Fibroblast of the aortic adventitia (primary cell): ENCODE measurements at regions not wholly inside any gene's neighbourhood (a gene's known extent, or its start where the extent isn't known, plus 50 kb on each side); places are given as distances from the start of the nearest gene placed in this dataset.

Experiments used
- DNase-seq: peaks from one replicate; pipeline ENCODE4 v3.0.0-alpha.2; 2010; ENCODE audit warnings: low read depth
- H3K4me3 ChIP-seq: 2 replicates; pipeline ENCODE4 v1.5.1; 2011; ENCODE audit warnings: low read depth, mild to moderate bottlenecking, control low read depth, low read length, moderate library complexity
- TF ChIP-seq, protein P1 (sequence below): IDR thresholded peaks from 2 replicates; pipeline ENCODE4 v1.5.1; 2011; ENCODE audit warnings: mild to moderate bottlenecking, low read length, control low read depth, inconsistent platforms; ENCODE audit not compliant: insufficient read depth

DNA sequence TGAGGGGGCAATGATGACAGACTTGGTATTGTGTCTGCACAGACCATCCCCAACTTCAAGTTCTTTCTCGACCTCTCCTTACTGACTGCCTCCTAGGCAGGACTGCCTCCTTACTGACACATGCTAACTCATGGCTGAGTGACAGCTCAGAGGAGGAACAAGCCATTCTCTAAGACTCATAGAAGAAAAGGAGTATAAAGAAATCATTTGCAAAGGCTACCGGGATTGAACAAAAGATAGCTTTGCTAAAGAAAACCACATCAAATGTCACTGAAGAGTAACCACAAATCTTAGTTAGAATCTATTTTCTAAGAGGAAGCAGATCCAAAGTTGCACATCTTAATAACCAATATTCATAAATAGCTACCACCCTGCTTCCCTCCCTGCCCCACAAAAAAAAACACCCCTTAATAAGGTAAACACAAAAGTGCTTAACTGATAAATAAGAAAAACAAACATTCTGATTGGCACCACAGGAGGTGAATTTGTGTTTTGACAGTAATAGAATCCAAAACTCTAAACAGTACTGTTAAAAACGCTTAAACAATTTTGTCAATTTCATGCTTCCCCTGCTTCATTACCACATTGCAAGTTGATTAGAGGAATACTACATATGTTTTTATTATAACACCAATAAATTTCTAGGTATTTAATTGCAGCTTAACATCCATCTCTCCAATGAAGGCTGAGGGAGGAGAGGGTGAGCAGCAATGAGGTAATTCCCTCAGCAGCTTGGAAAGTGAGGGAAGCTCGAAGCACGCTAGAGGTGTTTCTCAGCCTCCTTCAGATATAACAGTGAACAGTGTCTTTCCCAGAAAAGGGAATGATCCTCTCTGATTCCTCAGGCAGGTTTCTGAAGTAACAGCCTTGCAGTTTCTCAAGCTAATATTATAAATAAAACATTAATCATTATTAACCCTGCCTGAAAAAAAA, 160.0 kb downstream of the HNRNPD start:
- TF ChIP-seq, protein P1, sequence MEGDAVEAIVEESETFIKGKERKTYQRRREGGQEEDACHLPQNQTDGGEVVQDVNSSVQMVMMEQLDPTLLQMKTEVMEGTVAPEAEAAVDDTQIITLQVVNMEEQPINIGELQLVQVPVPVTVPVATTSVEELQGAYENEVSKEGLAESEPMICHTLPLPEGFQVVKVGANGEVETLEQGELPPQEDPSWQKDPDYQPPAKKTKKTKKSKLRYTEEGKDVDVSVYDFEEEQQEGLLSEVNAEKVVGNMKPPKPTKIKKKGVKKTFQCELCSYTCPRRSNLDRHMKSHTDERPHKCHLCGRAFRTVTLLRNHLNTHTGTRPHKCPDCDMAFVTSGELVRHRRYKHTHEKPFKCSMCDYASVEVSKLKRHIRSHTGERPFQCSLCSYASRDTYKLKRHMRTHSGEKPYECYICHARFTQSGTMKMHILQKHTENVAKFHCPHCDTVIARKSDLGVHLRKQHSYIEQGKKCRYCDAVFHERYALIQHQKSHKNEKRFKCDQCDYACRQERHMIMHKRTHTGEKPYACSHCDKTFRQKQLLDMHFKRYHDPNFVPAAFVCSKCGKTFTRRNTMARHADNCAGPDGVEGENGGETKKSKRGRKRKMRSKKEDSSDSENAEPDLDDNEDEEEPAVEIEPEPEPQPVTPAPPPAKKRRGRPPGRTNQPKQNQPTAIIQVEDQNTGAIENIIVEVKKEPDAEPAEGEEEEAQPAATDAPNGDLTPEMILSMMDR, result no peak
- H3K4me3 ChIP-seq, result no peak overlapping the region
- DNase-seq, result no peak

DNA sequence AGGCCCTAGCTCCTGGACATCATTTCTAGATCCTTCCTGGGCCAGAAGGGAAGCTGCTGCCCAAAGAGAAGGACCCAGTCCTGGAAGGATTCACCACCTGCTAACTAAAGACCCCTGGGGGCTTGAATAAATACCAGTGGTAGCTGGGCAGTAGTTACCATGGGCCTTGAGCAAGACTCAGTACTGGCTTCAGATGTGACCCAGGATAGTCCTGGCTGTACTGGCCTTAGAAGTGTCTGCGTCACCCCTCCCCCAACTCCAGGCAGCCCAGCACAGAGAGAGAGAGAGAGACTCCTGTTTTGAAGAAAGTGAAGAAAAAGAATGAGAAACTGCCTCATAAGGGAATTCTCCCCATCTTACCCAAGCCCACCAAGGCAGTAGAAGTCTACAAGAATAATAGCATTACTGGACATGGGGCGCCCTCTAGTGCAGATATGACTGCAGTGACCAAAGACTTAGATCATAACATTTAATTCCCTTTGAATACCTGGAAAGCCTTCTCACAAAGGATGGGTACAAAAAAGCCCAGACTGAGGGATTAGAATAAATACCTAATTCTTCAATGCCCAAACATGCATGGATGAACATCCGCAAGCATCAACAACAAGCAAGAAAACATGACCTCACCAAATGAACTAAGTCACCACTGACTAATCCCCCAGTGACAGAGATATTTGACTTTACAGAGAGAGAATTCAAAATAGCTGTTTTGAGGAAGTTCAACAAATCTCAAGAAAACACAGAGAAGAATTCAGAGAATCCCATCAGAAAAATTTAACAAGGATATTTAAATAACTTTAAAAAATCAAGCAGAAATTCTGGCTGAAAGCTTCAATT, 171.8 kb downstream of the HNRNPD start:
- TF ChIP-seq, protein P1, result peak; percentile 60
- DNase-seq, result peak; percentile 53
- H3K4me3 ChIP-seq, result no peak overlapping the region

DNA sequence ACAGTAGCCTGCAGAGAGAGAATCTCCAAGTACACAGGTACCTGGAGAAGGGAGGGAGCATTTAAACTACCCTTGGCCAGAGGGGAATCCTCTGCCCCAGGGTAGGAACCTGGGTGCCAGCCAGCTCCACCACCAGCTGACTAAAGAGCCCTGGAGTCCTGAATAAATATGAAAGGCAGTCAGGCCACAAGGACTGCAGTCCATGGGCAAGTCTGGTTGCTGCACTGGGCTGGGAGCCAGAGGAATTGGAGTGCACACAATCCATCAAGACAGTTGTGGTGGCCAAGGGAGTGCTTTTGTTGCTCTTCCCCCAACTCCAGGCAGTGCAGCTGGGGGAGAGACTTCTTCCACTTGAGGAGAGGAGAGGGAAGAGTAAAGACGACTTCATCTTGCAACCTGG, 172.5 kb downstream of the HNRNPD start:
- TF ChIP-seq, protein P1, result no peak
- DNase-seq, result peak; percentile 14
- H3K4me3 ChIP-seq, result no peak overlapping the region

DNA sequence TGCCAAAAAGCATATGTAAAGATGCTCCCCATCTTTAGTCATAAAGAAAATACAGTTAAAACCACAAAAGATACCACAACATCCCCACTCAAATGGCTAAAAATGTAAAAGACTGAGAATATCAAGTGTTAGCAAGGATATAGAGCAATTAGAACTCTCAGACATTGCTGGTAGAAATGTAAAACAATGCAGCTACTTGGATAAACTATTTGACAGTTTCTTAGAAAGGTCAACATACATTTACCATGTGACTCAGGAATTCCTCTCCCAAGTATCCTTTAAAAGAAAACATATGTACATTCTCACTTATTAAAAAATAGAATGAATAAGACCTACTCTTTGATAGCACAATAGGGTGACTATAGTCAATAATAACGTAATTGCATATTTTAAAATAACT, 173.7 kb downstream of the HNRNPD start:
- no peak overlapping the region for H3K4me3 ChIP-seq
- TF ChIP-seq, protein P1, result no peak
- no peak for DNase-seq

DNA sequence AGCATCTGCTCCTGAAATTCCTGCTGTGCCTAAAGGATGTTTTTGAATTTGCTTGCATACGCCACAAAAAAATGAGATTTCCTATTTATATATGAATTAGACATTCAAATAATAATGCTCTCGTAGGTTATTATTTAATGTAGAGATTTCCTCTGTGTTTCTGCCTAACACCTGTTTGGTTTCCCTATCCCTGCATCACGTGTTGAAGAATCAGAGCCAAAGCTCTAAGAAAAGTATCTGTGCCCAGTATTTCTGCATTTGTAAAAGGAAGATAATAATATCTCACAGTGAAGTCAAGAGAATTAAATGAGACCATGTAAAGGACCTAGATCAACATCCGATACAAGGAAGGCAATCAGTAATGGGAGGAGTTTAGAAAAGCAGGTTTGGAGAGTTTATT, 179.5 kb downstream of the HNRNPD start:
- no peak for DNase-seq
- TF ChIP-seq, protein P1, result no peak
- H3K4me3 ChIP-seq, result no peak overlapping the region

DNA sequence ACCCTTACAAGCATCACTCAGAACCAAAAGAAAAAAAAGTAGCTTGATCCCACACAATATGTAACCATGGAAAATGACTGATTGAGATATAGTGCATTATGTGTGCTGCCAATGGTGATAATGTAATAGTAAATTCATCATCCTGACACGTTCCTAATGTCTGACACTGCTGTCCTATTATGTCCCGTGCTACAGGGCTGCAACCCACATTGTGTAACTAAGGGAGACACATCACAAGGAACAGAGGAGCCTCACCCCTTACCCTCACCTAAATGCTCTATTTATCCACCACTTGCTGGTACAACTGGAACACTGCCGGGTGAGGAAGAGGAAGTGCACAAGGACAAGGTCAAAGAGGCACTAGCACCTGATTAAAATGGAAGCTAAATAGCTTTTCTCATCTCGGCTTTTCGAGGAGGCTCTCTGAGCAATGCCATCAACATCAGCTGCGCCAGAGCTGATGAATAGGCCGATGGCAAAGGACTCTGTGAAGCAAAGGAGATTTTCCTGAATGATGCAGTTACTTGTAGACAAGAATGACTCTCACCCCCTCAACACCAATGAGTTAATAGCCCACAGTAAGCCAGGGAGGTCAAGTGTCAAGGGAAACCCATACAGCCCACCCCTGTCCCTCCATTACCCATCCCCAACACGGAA, 181.6 kb downstream of the HNRNPD start:
- TF ChIP-seq, protein P1, result no peak
- DNase-seq, result no peak
- no peak overlapping the region for H3K4me3 ChIP-seq
